Aorta (tissue), 5 donors: ENCODE measurements at regions not wholly inside any gene's neighbourhood (a gene's known extent, or its start where the extent isn't known, plus 50 kb on each side); places are given as distances from the start of the nearest gene placed in this dataset.

Source experiments
- ATAC-seq: fragments of 200-7000 bp; cut with Tn5 transposase; one replicate; pipeline ENCODE4 v1.9.1; 2022; ENCODE audit warnings: moderate library complexity; ENCODE audit not compliant: low FRiP score
- DNase-seq, 2 donors: peaks; one replicate each; pipeline ENCODE4 v3.0.0-alpha.2; 2020
- H3K27ac ChIP-seq, 2 donors: one replicate each; pipeline ENCODE4 v1.5.1; 2013; ENCODE audit warnings: low read length in 2 of 2, mild to moderate bottlenecking in 2 of 2, moderate library complexity in 2 of 2, control low read depth in 1 of 2, inconsistent platforms in 1 of 2, low read depth in 1 of 2
- H3K27me3 ChIP-seq, 2 donors: one replicate each; pipeline ENCODE4 v1.6.1; 2013; ENCODE audit warnings: control low read depth in 1 of 2, low read length in 1 of 2, mild to moderate bottlenecking in 1 of 2, moderate library complexity in 1 of 2; ENCODE audit not compliant: insufficient read depth in 2 of 2, control insufficient read depth in 1 of 2
- H3K36me3 ChIP-seq, 2 donors: one replicate each; pipeline ENCODE4 v1.6.1; 2013; ENCODE audit warnings: control low read depth in 1 of 2, low read length in 1 of 2, mild to moderate bottlenecking in 1 of 2; ENCODE audit not compliant: insufficient read depth in 2 of 2, control insufficient read depth in 1 of 2
- H3K4me1 ChIP-seq, 2 donors: one replicate each; pipeline ENCODE4 v1.6.1; 2013; ENCODE audit warnings: low read length in 2 of 2, control low read depth in 1 of 2, mild to moderate bottlenecking in 1 of 2, moderate library complexity in 1 of 2; ENCODE audit not compliant: insufficient read depth in 2 of 2, control insufficient read depth in 1 of 2
- H3K4me3 ChIP-seq, 2 donors: one replicate each; pipeline ENCODE4 v1.5.1; 2013; ENCODE audit warnings: low read length in 2 of 2, control low read depth in 1 of 2, mild to moderate bottlenecking in 1 of 2
- H3K9me3 ChIP-seq: one replicate; pipeline ENCODE4 v1.6.1; 2013; ENCODE audit warnings: mild to moderate bottlenecking, low read length; ENCODE audit not compliant: control insufficient read depth
- WGBS, 2 donors: extraction: QIAGEN DNeasy Blood & Tissue Kit; methylation state at CpG; one replicate each; pipeline ENCODE4 v1.1.7; 2013; 5-methylcytosine and 5-hydroxymethylcytosine counted together
- intact Hi-C, 2 donors: fragments of 100-400 bp; cut with DNase I; formaldehyde crosslinking; loops; one replicate each; pipeline versions ENCODE4 v1.14.2 to v1.15.0; 2022
- donor health status: healthy with polysubstance abuse.
- donor health status: Bipolar disorder and iron deficiency.
- donor health status: DM: no; HTN: no; CAD: no.
- donor health status: DM: no; HTN: no; CAD: no.
- donor health status: DM: yes; HTN: yes; CAD: no.

DNA sequence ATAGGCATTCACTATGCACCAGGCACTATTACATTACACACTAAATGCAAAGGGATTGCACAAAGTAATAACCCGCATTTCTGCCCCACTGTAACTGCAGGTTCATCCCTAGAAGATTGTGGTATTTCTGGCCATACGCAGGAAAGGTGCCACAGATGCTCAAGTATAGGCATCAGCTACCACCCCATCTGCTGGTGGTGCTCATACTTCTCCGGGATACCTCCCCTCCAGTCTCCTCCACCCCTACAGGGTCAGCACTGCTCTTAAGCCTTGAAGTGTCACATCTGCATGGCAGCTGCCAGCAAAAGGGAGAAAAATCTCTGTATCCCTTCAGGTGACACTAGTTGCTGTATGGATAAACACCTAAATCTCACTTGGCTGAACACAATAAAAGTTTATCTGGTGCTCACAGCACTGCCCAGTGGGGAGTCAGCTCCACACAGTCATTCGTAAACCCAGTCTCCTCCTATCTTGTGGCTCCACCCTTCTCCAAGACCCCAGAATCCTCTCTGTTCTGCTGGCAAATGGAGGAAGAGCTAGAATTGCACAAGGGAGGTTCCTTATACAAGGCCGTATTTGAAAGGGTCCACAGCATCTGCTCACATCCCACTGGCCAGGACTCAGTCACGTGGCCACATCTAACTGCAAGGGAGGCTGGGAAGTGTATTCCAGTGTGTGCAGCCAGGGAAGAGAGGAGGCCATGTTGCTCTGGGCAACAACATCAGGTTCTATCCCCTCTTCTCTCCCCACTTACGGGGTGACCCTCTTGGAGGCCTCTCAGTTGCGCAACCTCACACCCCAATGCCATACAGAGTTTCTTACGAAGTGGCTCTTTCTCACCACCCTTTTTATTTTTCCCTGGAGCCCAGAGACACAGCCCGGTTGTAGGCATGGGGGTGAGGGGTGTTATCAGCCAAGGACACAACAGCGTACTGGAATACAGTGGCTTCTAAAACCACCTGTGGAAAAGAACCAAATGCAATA lies 114.7 kb downstream of the BUD13 start:
- Histone ChIP-seq H3K27ac (no peak overlapping the region), H3K27me3 (no peaks in the 10 kb centered on the region), H3K9me3 (peaks cover 3% of the 10 kb centered on the region), H3K36me3 (no peaks in the 10 kb centered on the region), H3K4me3 (no peak overlapping the region), H3K4me1 (no peaks in the 10 kb centered on the region)
- intact Hi-C loops = no loop called here
- DNase-seq (no peak), ATAC-seq (no peak)
- WGBS, 2 donors = 83 to 85% methylated on average over 11 of the region's 11 CpGs

DNA sequence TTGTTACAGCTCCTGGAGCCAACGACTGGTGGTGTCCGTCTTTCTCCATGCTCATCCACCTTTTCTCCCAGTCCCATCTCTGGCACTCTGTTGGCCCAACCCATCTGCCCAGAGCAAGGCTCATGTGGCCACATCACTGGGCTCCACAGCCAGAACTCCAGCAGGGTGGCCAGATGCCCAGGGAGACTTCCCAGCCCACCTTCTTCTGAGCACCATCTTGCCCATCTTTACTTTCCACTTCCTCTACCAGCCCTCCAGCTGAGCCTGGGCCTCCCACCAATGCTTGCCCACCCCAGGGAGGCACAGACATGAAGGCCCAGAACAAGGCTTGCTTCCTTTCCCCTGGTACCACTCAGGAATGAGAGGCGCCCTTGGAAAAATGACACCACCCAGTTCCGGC lies 116.8 kb downstream of the BUD13 start:
- Histone ChIP-seq H3K9me3 (peaks cover 3% of the 10 kb centered on the region), H3K4me1 (no peaks in the 10 kb centered on the region), H3K4me3 (no peak overlapping the region), H3K36me3 (no peaks in the 10 kb centered on the region), H3K27ac (no peak overlapping the region), H3K27me3 (no peaks in the 10 kb centered on the region)
- no peak for DNase-seq
- intact Hi-C loops = no loop called here
- 84 to 87% methylated on average over 4 of the region's 4 CpGs for WGBS, 2 donors
- no peak for ATAC-seq

DNA sequence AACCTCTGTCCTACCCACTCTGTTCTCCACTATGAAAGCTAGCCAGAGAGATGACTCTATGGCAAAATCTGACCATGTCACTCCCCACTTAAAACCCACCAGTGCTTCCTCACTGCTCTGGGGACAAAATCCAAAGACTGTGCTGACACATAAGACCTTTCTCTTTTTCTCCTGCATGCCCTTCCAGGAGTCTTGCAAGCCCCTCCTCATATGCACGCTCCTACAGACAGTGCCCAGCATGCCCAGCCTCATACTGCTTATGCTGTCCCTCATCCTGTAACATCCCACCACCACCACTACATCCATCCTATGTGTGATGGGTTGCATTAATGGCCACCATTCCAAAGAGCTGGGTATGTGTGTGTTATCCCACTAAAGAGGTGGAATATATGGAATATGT lies 118.3 kb downstream of the BUD13 start:
- H3K27me3 ChIP-seq = no peaks in the 10 kb centered on the region
- no peak overlapping the region for H3K27ac ChIP-seq
- H3K36me3 ChIP-seq = no peaks in the 10 kb centered on the region
- 85 to 95% methylated on average over 1 of the region's 1 CpG for WGBS, 2 donors
- ATAC-seq (no peak), DNase-seq (no peak)
- H3K9me3 ChIP-seq = peaks cover 3% of the 10 kb centered on the region
- intact Hi-C loops = no loop called here
- no peaks in the 10 kb centered on the region for H3K4me1 ChIP-seq
- no peak overlapping the region for H3K4me3 ChIP-seq

DNA sequence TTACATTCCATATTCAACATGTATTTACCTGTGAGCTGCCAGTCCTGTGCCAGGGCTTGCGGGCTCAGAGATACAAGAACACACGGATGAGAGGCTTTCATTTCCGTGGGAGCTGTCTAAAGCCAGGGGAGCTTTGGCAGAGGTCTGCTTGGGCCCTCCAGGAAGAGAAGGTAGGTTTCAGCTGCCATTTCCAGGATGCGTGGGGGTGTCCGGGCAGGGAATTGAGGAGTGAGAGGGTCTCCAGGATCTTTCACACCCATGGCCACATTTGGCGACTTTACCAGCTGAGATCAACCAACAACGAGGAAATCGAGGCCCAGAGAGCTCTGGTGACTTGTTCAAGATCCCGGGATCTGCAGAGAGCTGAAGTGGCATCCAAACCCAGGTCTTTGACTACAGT lies 119.6 kb downstream of the BUD13 start:
- no peaks in the 10 kb centered on the region for H3K36me3 ChIP-seq
- WGBS, 2 donors = 82% methylated on average over 9 of the region's 9 CpGs
- H3K4me1 ChIP-seq = no peaks in the 10 kb centered on the region
- H3K9me3 ChIP-seq = peaks cover 3% of the 10 kb centered on the region
- no peak overlapping the region for H3K27ac ChIP-seq
- intact Hi-C loops = no loop called here
- ATAC-seq = no peak
- no peak overlapping the region for H3K4me3 ChIP-seq
- DNase-seq = no peak
- no peaks in the 10 kb centered on the region for H3K27me3 ChIP-seq

DNA sequence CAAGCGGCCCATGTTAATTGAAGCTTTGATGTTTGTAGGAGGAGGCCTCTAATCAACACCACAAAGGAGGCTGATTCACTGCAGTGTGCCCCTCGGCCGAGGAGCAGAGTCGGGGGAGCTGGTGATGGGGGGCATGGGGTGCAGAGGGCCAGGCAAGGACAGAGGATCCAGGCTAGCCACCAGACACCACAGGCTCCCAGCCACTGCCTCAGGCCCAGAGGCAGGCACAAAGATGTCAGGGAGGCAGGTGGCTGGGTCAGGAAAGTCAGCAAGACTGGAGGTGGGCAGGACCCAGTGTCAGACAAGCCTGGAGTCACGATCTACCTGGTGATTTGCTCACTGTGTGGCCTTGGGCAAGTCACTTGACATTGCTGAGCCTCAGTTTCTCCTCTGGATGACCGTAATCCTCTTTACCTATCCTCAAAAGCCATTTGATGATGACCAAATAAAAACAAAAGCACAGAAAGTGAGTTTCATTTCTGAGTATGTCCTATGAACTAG lies 121.0 kb downstream of the BUD13 start:
- peaks cover 3% of the 10 kb centered on the region for H3K9me3 ChIP-seq
- 47 to 56% methylated on average over 6 of the region's 6 CpGs for WGBS, 2 donors
- no peak overlapping the region for H3K4me3 ChIP-seq
- H3K36me3 ChIP-seq = no peaks in the 10 kb centered on the region
- DNase-seq (no peak), ATAC-seq (no peak)
- H3K4me1 ChIP-seq = no peaks in the 10 kb centered on the region
- H3K27me3 ChIP-seq = no peaks in the 10 kb centered on the region
- intact Hi-C loops = no loop called here
- no peak overlapping the region for H3K27ac ChIP-seq

DNA sequence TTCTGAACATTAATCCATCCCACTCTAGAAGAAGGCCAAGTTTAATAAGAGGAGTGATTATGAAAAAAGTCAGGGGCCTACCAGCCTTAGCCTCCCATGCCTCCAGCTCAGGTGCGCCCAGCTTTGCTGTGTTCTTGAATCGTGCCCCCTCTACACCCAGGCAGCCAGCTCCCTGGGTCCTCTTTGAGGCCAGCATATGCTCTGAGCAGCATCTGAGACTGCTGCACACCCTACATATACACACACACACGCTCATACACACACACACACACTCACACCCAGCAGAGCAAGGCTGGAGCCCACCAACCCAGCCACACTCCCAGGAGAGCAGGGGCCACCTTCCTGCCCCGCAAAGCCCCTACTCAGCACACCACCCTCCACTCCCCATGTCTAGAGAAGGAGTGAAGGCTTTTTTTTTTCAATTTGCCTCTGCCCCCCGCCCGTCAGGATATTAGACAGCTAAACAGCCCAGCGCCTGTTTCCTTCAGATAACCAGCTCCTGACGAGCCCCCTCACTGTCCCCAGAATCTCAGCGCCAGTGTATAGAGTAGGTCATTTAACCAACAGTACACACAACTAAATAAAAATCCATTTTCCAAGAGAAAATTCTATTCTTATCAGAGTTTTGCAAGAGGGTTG lies 121.6 kb downstream of the BUD13 start:
- DNase-seq = no peak

DNA sequence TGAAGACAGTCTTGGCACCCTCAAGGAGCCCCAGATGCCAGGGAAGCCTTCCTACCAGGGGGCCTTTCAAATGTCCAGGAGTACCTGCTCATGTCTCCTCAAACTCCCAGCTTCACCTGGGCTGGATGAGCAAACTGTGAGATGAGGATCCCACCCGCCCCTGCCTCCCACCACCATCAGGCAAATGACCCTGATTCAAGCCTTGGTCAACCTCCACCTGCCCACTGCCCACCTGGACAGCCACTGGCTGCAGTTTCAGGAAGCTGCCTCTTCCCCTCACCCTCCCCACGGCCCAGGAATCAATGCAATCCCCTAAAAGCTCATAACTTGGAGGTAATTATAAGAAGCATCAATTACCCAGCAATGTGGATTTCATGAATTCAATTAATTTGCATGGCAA lies 122.7 kb downstream of the BUD13 start:
- intact Hi-C loops = no loop called here
- ATAC-seq (no peak), DNase-seq (no peak)
- Histone ChIP-seq H3K4me1 (no peaks in the 10 kb centered on the region), H3K4me3 (no peak overlapping the region), H3K9me3 (peaks cover 1% of the 10 kb centered on the region), H3K27me3 (no peaks in the 10 kb centered on the region), H3K36me3 (no peaks in the 10 kb centered on the region), H3K27ac (no peak overlapping the region)
- WGBS, 2 donors = 51 to 66% methylated on average over 2 of the region's 2 CpGs

More for the DNA sequence above, 121.6 kb downstream of the BUD13 start:
- H3K36me3 ChIP-seq = no peaks in the 10 kb centered on the region
- 80% methylated on average over 9 of the region's 9 CpGs for WGBS, 2 donors
- H3K27me3 ChIP-seq = no peaks in the 10 kb centered on the region
- no peak overlapping the region for H3K27ac ChIP-seq
- H3K4me3 ChIP-seq = no peak overlapping the region
- H3K4me1 ChIP-seq = no peaks in the 10 kb centered on the region
- ATAC-seq = no peak
- peaks cover 3% of the 10 kb centered on the region for H3K9me3 ChIP-seq
- intact Hi-C loops = no loop called here

DNA sequence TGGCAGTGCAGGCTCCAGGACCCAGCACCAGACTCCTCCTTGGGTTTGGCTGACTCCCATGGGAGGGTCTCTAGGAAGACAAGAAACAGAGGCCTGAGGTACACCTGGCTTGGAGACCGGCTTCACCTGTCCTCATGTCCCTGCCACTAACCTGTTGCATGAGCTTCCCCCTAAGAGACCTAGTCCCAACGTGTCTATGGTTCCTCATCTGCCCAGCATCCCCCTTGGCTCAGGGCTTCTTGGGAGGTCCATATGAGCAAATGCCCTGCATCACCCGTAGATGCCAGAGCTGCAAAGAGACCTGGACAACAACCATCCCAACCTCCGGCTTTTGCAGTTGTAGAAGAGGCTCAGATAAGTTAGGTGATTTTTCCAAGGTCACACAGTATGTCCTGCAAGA lies 123.5 kb downstream of the BUD13 start:
- no peak overlapping the region for H3K4me3 ChIP-seq
- H3K9me3 ChIP-seq = no peaks in the 10 kb centered on the region
- whole genome bisulfite sequencing, 2 donors = 81 to 84% methylated on average over 4 of the region's 4 CpGs
- intact Hi-C loops = no loop called here
- no peak for DNase-seq
- H3K27ac ChIP-seq = no peak overlapping the region
- no peaks in the 10 kb centered on the region for H3K27me3 ChIP-seq
- H3K36me3 ChIP-seq = no peaks in the 10 kb centered on the region
- no peak for ATAC-seq
- H3K4me1 ChIP-seq = no peaks in the 10 kb centered on the region
